A549 (cell line): ENCODE measurements at regions not wholly inside any gene's neighbourhood (a gene's known extent, or its start where the extent isn't known, plus 50 kb on each side); places are given as distances from the start of the nearest gene placed in this dataset.

Experiments used
- ATAC-seq, 2 experiments: fragments of 200-7000 bp in 1 of 2; fragments of >200 bp in 1 of 2; cut with Nextera tagmentation in 1 of 2; cut with Tn5 transposase in 1 of 2; 3 replicates each; pipeline versions ENCODE4 v1.8.0 to v1.9.1; 2018 to 2020; ENCODE audit warnings: mild to moderate bottlenecking in 1 of 2, moderate library complexity in 1 of 2
- CTCF ChIA-PET: fragments of 300-600 bp; sonication (Branson Sonifier 250); formaldehyde crosslinking; extraction: SDS; loops from one replicate; lab custom pipeline; 2021; ENCODE audit warnings: antibody characterized with exemption, inconsistent platforms; lab: Yijun Ruan, JAX
- POLR2A ChIA-PET: fragments of 350-600 bp; formaldehyde crosslinking; extraction: SDS; loops from one replicate; lab custom pipeline; 2021; ENCODE audit warnings: antibody characterized with exemption, inconsistent platforms; lab: Yijun Ruan, JAX
- DNase-seq, 2 experiments: peaks; one replicate each; pipeline versions ENCODE4 v3.0.0 to v3.0.0-alpha.2; 2011 to 2016; ENCODE audit warnings: low read depth in 1 of 2, low spot score in 1 of 2
- FAIRE-seq: peaks from 2 replicates; lab custom pipeline; 2011; peaks lifted over from hg19 to GRCh38; lab: Jason Lieb, UNC
- H3K27ac ChIP-seq, 2 experiments: fragments of >200 bp; sonication (Bioruptor Twin); formaldehyde crosslinking; 3 replicates each; pipeline ENCODE4 v1.5.1; 2016 to 2017
- H3K4me1 ChIP-seq: fragments of >200 bp; sonication (Bioruptor Twin); formaldehyde crosslinking; 3 replicates; pipeline ENCODE4 v1.6.1; 2016
- H3K4me2 ChIP-seq: fragments of >200 bp; sonication (Bioruptor Twin); formaldehyde crosslinking; 3 replicates; pipeline ENCODE4 v1.6.1; 2016
- H3K4me3 ChIP-seq: fragments of >200 bp; sonication (Bioruptor Twin); formaldehyde crosslinking; 3 replicates; pipeline ENCODE4 v1.5.1; 2016
- H3K9me3 ChIP-seq: fragments of >200 bp; sonication (Bioruptor Twin); formaldehyde crosslinking; 3 replicates; pipeline ENCODE4 v1.6.1; 2016
- BCL3 ChIP-seq: fragments of >200 bp; sonication (Bioruptor Twin); formaldehyde crosslinking; IDR thresholded peaks from 3 replicates; pipeline ENCODE4 v1.6.1; 2016
- CBX2 ChIP-seq: fragments of 200-600 bp; sonication (generic); IDR thresholded peaks from 2 replicates; pipeline ENCODE4 v1.6.1; 2016; ENCODE audit warnings: low read depth, mild to moderate bottlenecking, borderline replicate concordance
- CTCF ChIP-seq: fragments of >200 bp; sonication (Bioruptor Twin); formaldehyde crosslinking; IDR thresholded peaks from 3 replicates; pipeline ENCODE4 v1.5.1; 2016
- E2F6 ChIP-seq: IDR thresholded peaks from 2 replicates; pipeline ENCODE4 v1.6.1; 2012; ENCODE audit warnings: low read depth, borderline replicate concordance
- EHF ChIP-seq: fragments of 250-450 bp; sonication (Bioruptor Pico); IDR thresholded peaks from 2 replicates; pipeline ENCODE4 v1.5.0; 2020; ENCODE audit warnings: mild to moderate bottlenecking
- EP300 ChIP-seq, 2 experiments: fragments of >200 bp; sonication (Bioruptor Twin); formaldehyde crosslinking; IDR thresholded peaks; 2 replicates in 1 of 2; 3 replicates in 1 of 2; pipeline ENCODE4 v1.6.1; 2016 to 2017
- FOSB ChIP-seq: fragments of 250-450 bp; sonication (Bioruptor Pico); IDR thresholded peaks from 2 replicates; pipeline ENCODE4 v1.5.0; 2020; ENCODE audit warnings: mild to moderate bottlenecking, moderate library complexity
- HEYL ChIP-seq: fragments of 250-450 bp; sonication (Bioruptor Pico); IDR thresholded peaks from 2 replicates; pipeline ENCODE4 v1.8.0; 2021; ENCODE audit warnings: mild to moderate bottlenecking, moderate library complexity
- HOXA7 ChIP-seq: fragments of 250-450 bp; sonication (Bioruptor Pico); IDR thresholded peaks from 2 replicates; pipeline ENCODE4 v1.5.0; 2020; ENCODE audit warnings: mild to moderate bottlenecking, moderate library complexity
- HOXB13 ChIP-seq: fragments of 250-450 bp; sonication (Bioruptor Pico); IDR thresholded peaks from 2 replicates; pipeline ENCODE4 v1.5.0; 2020; ENCODE audit warnings: low read depth, mild to moderate bottlenecking, moderate library complexity
- HOXB5 ChIP-seq: fragments of 250-450 bp; sonication (Bioruptor Pico); IDR thresholded peaks from 2 replicates; pipeline ENCODE4 v1.5.0; 2020; ENCODE audit warnings: mild to moderate bottlenecking, moderate library complexity
- JUN ChIP-seq, 2 experiments: fragments of >200 bp; sonication (Bioruptor Twin); formaldehyde crosslinking; IDR thresholded peaks; 2 replicates in 1 of 2; 3 replicates in 1 of 2; pipeline ENCODE4 v1.6.1; 2016 to 2017
- JUNB ChIP-seq: fragments of >200 bp; sonication (Bioruptor Twin); formaldehyde crosslinking; IDR thresholded peaks from 2 replicates; pipeline ENCODE4 v1.6.1; 2016
- KDM5A ChIP-seq: fragments of 200-600 bp; sonication (generic); IDR thresholded peaks from 2 replicates; pipeline ENCODE4 v1.6.1; 2016; ENCODE audit warnings: antibody characterized with exemption, mild to moderate bottlenecking
- MYC ChIP-seq: IDR thresholded peaks from 2 replicates; pipeline ENCODE4 v1.6.1; 2012; ENCODE audit warnings: mild to moderate bottlenecking, inconsistent platforms, low read length, improper control_type of control experiment, borderline replicate concordance
- NPAS2 ChIP-seq: fragments of 250-450 bp; sonication (Bioruptor Pico); IDR thresholded peaks from 2 replicates; pipeline ENCODE4 v1.8.0; 2022; ENCODE audit warnings: mild to moderate bottlenecking, moderate library complexity, borderline replicate concordance
- RARB ChIP-seq: fragments of 250-450 bp; sonication (Bioruptor Pico); IDR thresholded peaks from 2 replicates; pipeline ENCODE4 v1.8.0; 2021; ENCODE audit warnings: mild to moderate bottlenecking, moderate library complexity
- RCOR1 ChIP-seq: fragments of 150-350 bp; IDR thresholded peaks from 2 replicates; pipeline ENCODE4 v1.6.1; 2014; ENCODE audit warnings: antibody characterized with exemption, low read length, low read depth
- REST ChIP-seq: fragments of 200-600 bp; sonication (generic); IDR thresholded peaks from 2 replicates; pipeline ENCODE4 v1.6.1; 2016; ENCODE audit warnings: antibody characterized with exemption, mild to moderate bottlenecking, moderate library complexity
- RFX5 ChIP-seq: fragments of 450-650 bp; IDR thresholded peaks from 2 replicates; pipeline ENCODE4 v1.7.1; 2014; ENCODE audit warnings: antibody characterized with exemption, mild to moderate bottlenecking, moderate library complexity
- RNF2 ChIP-seq: fragments of 200-600 bp; sonication (generic); IDR thresholded peaks from 2 replicates; pipeline ENCODE4 v1.6.1; 2016; ENCODE audit warnings: low read depth, mild to moderate bottlenecking, antibody characterized with exemption, moderate library complexity, borderline replicate concordance
- SMC3 ChIP-seq: fragments of >200 bp; sonication (Bioruptor Twin); formaldehyde crosslinking; IDR thresholded peaks from 3 replicates; pipeline ENCODE4 v1.6.1; 2018; ENCODE audit warnings: inconsistent platforms
- USF2 ChIP-seq: fragments of 450-650 bp; IDR thresholded peaks from 2 replicates; pipeline ENCODE4 v1.6.1; 2014; ENCODE audit warnings: antibody characterized with exemption
- ZSCAN20 ChIP-seq: fragments of 250-450 bp; sonication (Bioruptor Pico); IDR thresholded peaks from 2 replicates; pipeline ENCODE4 v1.8.0; 2022; ENCODE audit warnings: mild to moderate bottlenecking, moderate library complexity
- WGBS: methylation state at CpG from one replicate; pipeline ENCODE4 v1.1.6; 2017; ENCODE audit errors: missing lambda C conversion rate; 5-methylcytosine and 5-hydroxymethylcytosine counted together

GRCh38 chr6:40336940-40337760 lies 250.0 kb downstream of the LRFN2 start:
- H3K27ac ChIP-seq, result no peak overlapping the region
- 18% methylated on average over 7 of the region's 10 CpGs for WGBS
- no peak for FAIRE-seq
- ChIA-PET POLR2A (no interaction called here), CTCF (no interaction called here)
- no peak overlapping the region for H3K4me2 ChIP-seq
- TF ChIP-seq NPAS2 (no peak), RARB (CRISPR knock-in tag) (no peak), ZSCAN20 (CRISPR knock-in tag) (no peak), RFX5 (no peak), FOSB (CRISPR knock-in tag) (no peak), REST (no peak), SMC3 (no peak), HOXB13 (no peak), EHF (CRISPR knock-in tag) (no peak), JUNB (no peak), HEYL (CRISPR knock-in tag) (no peak), EP300 (IDR thresholded peaks at IDR 0.05) (no peak), USF2 (no peak), MYC (no peak), JUN (IDR thresholded peaks at IDR 0.05) (no peak), E2F6 (no peak), HOXA7 (CRISPR knock-in tag) (no peak), RCOR1 (no peak), KDM5A (no peak), CTCF (no peak)
- DNase-seq, result no peak
- no peak overlapping the region for H3K4me3 ChIP-seq
- ATAC-seq, result no peak
- H3K9me3 ChIP-seq, result no peaks in the 10 kb centered on the region
- H3K4me1 ChIP-seq, result no peaks in the 10 kb centered on the region

- H3K27ac ChIP-seq, result no peak overlapping the region
- TF ChIP-seq HOXB5 (CRISPR knock-in tag) (no peak), CBX2 (no peak), RNF2 (no peak), BCL3 (no peak)
- ChIA-PET POLR2A (interaction anchor here (0.6 kb wide), 1 partner anchor 604 kb away, joined by 4 read pairs; no protein-coding TSS in a partner anchor), CTCF (no interaction called here)
- H3K4me3 ChIP-seq, result no peak overlapping the region
- ATAC-seq (no peak), FAIRE-seq (no peak), DNase-seq (no peak)
- no peaks in the 10 kb centered on the region for H3K4me1 ChIP-seq
- no peaks in the 10 kb centered on the region for H3K9me3 ChIP-seq
- no peak overlapping the region for H3K4me2 ChIP-seq
- WGBS, result 0% methylated on average over 1 of the region's 1 CpG
Measured at GRCh38 chr6:40336296-40336695, 250.9 kb downstream of the LRFN2 start.
